OCI-LY3 (cell line): ENCODE measurements at regions not wholly inside any gene's neighbourhood (a gene's known extent, or its start where the extent isn't known, plus 50 kb on each side); places are given as distances from the start of the nearest gene placed in this dataset.

Experiments
- H2AFZ ChIP-seq: fragments of 200-600, 300-600 bp; shearing (Covaris generic); 2 replicates; pipeline ENCODE4 v1.6.0; 2014; ENCODE audit warnings: antibody characterized with exemption, low read depth, low read length
- H3K27ac ChIP-seq: fragments of 200-600, 300-600 bp; sonication (generic); 2 replicates; pipeline ENCODE4 v1.5.1; 2014; ENCODE audit warnings: mild to moderate bottlenecking, low read length, moderate library complexity, mixed read lengths
- H3K27me3 ChIP-seq: fragments of 200-600, 300-600 bp; sonication (generic); 2 replicates; pipeline ENCODE4 v1.6.1; 2014; ENCODE audit warnings: low read depth, low read length, mixed read lengths
- H3K36me3 ChIP-seq: fragments of 200-600, 300-600 bp; sonication (generic); replicated peaks from 2 replicates; pipeline ENCODE3; 2014; ENCODE audit warnings: low read depth, low read length, mixed read lengths
- H3K4me1 ChIP-seq: fragments of 300-600, 200-600 bp; sonication (generic); 2 replicates; pipeline ENCODE4 v1.6.1; 2014; ENCODE audit warnings: low read length, mixed read lengths
- H3K4me2 ChIP-seq: fragments of 200-600, 300-600 bp; sonication (generic); 2 replicates; pipeline ENCODE4 v1.6.1; 2014; ENCODE audit warnings: low read length, mixed read lengths
- H3K4me3 ChIP-seq: fragments of 300-600, 200-600 bp; sonication (generic); 2 replicates; pipeline ENCODE4 v1.5.1; 2014; ENCODE audit warnings: antibody characterized with exemption, mild to moderate bottlenecking, low read length, moderate library complexity
- H3K79me2 ChIP-seq: fragments of 300-600, 200-600 bp; shearing (Covaris generic); 2 replicates; pipeline ENCODE4 v1.6.1; 2014; ENCODE audit warnings: mild to moderate bottlenecking, low read length, mixed read lengths
- H3K9ac ChIP-seq: fragments of 300-600, 200-600 bp; shearing (Covaris generic); 2 replicates; pipeline ENCODE4 v1.6.0; 2014; ENCODE audit warnings: mild to moderate bottlenecking, low read length, moderate library complexity
- H3K9me3 ChIP-seq: fragments of 200-600, 300-600 bp; shearing (Covaris generic); 2 replicates; pipeline ENCODE4 v1.6.1; 2014; ENCODE audit warnings: low read length, mixed read lengths; ENCODE audit not compliant: insufficient read depth
- H4K20me1 ChIP-seq: fragments of 200-600, 300-600 bp; sonication (generic); 2 replicates; pipeline ENCODE4 v1.6.1; 2016; ENCODE audit warnings: low read length, mixed read lengths; ENCODE audit not compliant: insufficient read depth
- EZH2phosphoT487 ChIP-seq: fragments of 200-600 bp; shearing (Covaris generic); IDR thresholded peaks from 2 replicates; pipeline ENCODE4 v1.6.1; 2018; ENCODE audit warnings: antibody characterized with exemption, mixed run types, low read depth
- TF ChIP-seq, protein P1 (sequence below): fragments of 200-600, 300-600 bp; sonication (generic); IDR thresholded peaks from 2 replicates; pipeline ENCODE4 v1.5.1; 2014; ENCODE audit warnings: antibody characterized with exemption, low read length, low read depth

DNA sequence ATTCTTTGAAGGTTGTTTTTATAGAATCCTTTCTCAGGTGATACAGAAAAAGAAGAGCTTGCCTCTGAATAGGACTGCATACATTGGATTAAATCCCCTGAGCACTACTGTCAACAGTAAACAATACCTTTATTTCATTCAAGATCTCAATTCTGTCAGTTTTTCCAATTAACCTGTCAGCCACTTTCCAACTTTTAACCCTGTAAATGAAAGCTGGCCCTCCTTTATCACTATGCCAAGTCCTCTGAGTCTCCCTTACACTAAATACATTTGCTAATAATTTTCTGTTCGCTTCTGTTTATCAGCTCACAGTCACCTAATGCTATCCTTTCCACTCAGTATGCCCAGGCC, 213.7 kb upstream of the ARHGAP42 start:
- no peak overlapping the region for H3K4me2 ChIP-seq
- H3K4me1 ChIP-seq: no peaks in the 10 kb centered on the region
- TF ChIP-seq, protein P1, sequence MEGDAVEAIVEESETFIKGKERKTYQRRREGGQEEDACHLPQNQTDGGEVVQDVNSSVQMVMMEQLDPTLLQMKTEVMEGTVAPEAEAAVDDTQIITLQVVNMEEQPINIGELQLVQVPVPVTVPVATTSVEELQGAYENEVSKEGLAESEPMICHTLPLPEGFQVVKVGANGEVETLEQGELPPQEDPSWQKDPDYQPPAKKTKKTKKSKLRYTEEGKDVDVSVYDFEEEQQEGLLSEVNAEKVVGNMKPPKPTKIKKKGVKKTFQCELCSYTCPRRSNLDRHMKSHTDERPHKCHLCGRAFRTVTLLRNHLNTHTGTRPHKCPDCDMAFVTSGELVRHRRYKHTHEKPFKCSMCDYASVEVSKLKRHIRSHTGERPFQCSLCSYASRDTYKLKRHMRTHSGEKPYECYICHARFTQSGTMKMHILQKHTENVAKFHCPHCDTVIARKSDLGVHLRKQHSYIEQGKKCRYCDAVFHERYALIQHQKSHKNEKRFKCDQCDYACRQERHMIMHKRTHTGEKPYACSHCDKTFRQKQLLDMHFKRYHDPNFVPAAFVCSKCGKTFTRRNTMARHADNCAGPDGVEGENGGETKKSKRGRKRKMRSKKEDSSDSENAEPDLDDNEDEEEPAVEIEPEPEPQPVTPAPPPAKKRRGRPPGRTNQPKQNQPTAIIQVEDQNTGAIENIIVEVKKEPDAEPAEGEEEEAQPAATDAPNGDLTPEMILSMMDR: no peak
- no peak for TF ChIP-seq EZH2phosphoT487
- H3K4me3 ChIP-seq: no peak overlapping the region
- H3K9ac ChIP-seq: no peak overlapping the region
- no peaks in the 10 kb centered on the region for H3K27me3 ChIP-seq
- no peak overlapping the region for H3K27ac ChIP-seq
- no peaks in the 10 kb centered on the region for H4K20me1 ChIP-seq
- no peaks in the 10 kb centered on the region for H3K79me2 ChIP-seq
- no peaks in the 10 kb centered on the region for H3K9me3 ChIP-seq
- no peaks in the 10 kb centered on the region for H3K36me3 ChIP-seq
- H2AFZ ChIP-seq: no peak overlapping the region

DNA sequence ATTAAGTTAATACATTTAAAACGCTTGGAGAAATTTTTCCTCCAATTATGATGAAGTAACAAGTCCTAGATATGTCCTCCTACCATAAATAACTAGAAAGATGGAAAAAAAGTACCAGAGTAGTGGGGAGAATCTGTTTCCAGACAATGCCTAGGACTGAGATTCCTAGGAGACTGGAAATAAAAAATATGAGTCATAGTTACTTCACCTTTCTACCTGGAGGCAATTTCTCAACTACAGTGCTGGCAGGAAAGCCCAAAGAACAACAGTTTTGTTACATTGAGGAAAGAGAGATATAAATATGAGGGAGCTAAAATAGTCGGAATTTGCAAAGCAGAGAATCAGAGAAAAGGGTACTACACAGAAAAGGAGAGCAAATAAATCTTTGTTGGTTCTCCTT, 202.1 kb upstream of the ARHGAP42 start:
- no peak overlapping the region for H3K9ac ChIP-seq
- no peaks in the 10 kb centered on the region for H3K27me3 ChIP-seq
- no peak overlapping the region for H3K4me3 ChIP-seq
- H3K4me1 ChIP-seq: no peaks in the 10 kb centered on the region
- H2AFZ ChIP-seq: no peak overlapping the region
- no peaks in the 10 kb centered on the region for H3K9me3 ChIP-seq
- no peak overlapping the region for H3K4me2 ChIP-seq
- no peaks in the 10 kb centered on the region for H3K79me2 ChIP-seq
- H3K27ac ChIP-seq: no peak overlapping the region
- H4K20me1 ChIP-seq: no peaks in the 10 kb centered on the region
- TF ChIP-seq, protein P1: no peak
- no peak for TF ChIP-seq EZH2phosphoT487
- H3K36me3 ChIP-seq: no peaks in the 10 kb centered on the region

DNA sequence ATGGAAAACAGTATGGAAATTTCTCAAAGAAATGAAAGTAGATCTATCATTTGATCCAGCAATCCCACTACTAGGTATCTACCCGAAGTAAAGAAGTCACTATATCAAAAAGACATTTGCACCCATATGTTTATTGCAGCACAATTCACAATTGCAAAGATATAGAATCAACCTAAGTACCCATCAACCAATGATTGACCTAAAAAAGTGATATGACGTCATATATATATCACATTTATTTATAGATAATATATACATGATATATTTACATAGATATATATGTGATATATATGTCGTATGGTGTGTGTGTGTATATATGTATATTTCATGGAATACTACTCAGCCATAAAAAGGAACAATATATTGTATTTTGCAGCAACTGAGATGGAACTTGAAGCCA, 188.3 kb upstream of the ARHGAP42 start:
- Histone ChIP-seq H3K36me3 (no peaks in the 10 kb centered on the region), H3K27me3 (no peaks in the 10 kb centered on the region), H3K4me3 (no peak overlapping the region), H3K27ac (no peak overlapping the region), H3K79me2 (no peaks in the 10 kb centered on the region), H3K4me2 (no peak overlapping the region), H3K9ac (no peak overlapping the region), H2AFZ (no peak overlapping the region), H4K20me1 (no peaks in the 10 kb centered on the region), H3K4me1 (no peaks in the 10 kb centered on the region), H3K9me3 (no peaks in the 10 kb centered on the region)
- no peak for TF ChIP-seq EZH2phosphoT487

DNA sequence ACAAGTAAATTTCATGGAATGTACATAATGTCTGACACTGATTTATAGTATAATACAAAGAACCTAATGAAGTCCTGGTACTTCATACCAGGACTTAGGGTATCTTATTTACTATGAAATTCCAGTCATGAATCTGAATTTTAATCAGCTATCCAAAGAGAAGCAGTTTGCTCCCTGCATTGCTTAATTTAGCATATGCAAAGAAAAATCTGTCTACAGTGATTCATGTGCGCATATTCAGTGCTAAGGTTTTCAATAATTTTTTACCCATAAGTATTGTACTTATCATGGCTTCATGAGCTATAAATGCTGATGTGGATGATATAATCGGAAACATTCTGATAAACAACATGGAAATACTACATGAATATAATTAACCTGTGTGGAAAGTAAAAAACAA, 185.6 kb upstream of the ARHGAP42 start:
- Histone ChIP-seq H3K27ac (no peak overlapping the region), H3K4me3 (no peak overlapping the region), H3K9me3 (no peaks in the 10 kb centered on the region), H3K27me3 (no peaks in the 10 kb centered on the region), H3K79me2 (no peaks in the 10 kb centered on the region), H4K20me1 (no peaks in the 10 kb centered on the region), H2AFZ (no peak overlapping the region), H3K36me3 (no peaks in the 10 kb centered on the region), H3K4me2 (no peak overlapping the region), H3K9ac (no peak overlapping the region), H3K4me1 (no peaks in the 10 kb centered on the region)
- TF ChIP-seq, protein P1: no peak
- no peak for TF ChIP-seq EZH2phosphoT487

DNA sequence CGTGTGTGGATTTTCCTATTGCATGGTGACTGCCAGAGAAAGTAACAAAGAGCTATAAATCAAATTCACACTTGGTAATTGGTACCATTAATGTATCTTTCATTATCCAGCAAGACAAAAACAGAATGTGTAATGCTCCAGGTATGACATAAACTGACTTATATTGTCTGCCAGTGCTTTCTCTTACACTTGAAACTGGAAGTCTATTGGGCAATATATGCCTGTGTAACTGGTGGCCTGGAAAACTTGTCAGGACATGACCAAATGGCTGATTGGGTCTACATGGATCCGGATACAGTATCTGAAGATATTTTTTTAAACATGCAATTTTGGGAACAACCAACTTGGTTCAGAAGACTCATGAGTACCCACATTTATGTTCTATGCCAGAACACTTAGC, 174.6 kb upstream of the ARHGAP42 start:
- H3K27ac ChIP-seq: no peak overlapping the region
- no peaks in the 10 kb centered on the region for H3K27me3 ChIP-seq

More for the DNA sequence above, 174.6 kb upstream of the ARHGAP42 start:
- Histone ChIP-seq H3K4me2 (no peak overlapping the region), H3K4me3 (no peak overlapping the region), H3K79me2 (no peaks in the 10 kb centered on the region), H3K9me3 (no peaks in the 10 kb centered on the region), H3K4me1 (no peaks in the 10 kb centered on the region), H3K36me3 (no peaks in the 10 kb centered on the region), H3K9ac (no peak overlapping the region), H4K20me1 (no peaks in the 10 kb centered on the region), H2AFZ (no peak overlapping the region)
- TF ChIP-seq EZH2phosphoT487: no peak
- TF ChIP-seq, protein P1: no peak
